D341Med (cell line): ENCODE measurements at regions not wholly inside any gene's neighbourhood (a gene's known extent, or its start where the extent isn't known, plus 50 kb on each side); places are given as distances from the start of the nearest gene placed in this dataset.

Experiments
- DNase-seq: peaks from one replicate; pipeline ENCODE4 v3.0.0; 2012; ENCODE audit warnings: low spot score

- DNase-seq, result no peak
Measured at GRCh38 chr17:12386225-12386624, 279.5 kb upstream of the MYOCD start.

GRCh38 chr17:12388226-12388625, 277.5 kb upstream of the MYOCD start:
- no peak for DNase-seq

GRCh38 chr17:12389421-12389820, 276.3 kb upstream of the MYOCD start:
- no peak for DNase-seq

GRCh38 chr17:12390631-12391030, 275.1 kb upstream of the MYOCD start:
- no peak for DNase-seq

- no peak for DNase-seq
Measured at GRCh38 chr17:12391468-12391867, 274.2 kb upstream of the MYOCD start.

- DNase-seq, result peak; percentile 37
Measured at GRCh38 chr17:12395733-12396354, 269.8 kb upstream of the MYOCD start.

GRCh38 chr17:12398441-12399051, 267.1 kb upstream of the MYOCD start:
- no peak for DNase-seq

- DNase-seq, result no peak
Measured at GRCh38 chr17:12402963-12403622, 262.6 kb upstream of the MYOCD start.

- DNase-seq, result no peak
Measured at GRCh38 chr17:12403881-12404398, 261.8 kb upstream of the MYOCD start.

GRCh38 chr17:12406623-12407215, 259.0 kb upstream of the MYOCD start:
- DNase-seq, result no peak

- no peak for DNase-seq
Measured at GRCh38 chr17:12407495-12408252, 258.0 kb upstream of the MYOCD start.

- no peak for DNase-seq
Measured at GRCh38 chr17:12409082-12409481, 256.6 kb upstream of the MYOCD start.

- no peak for DNase-seq
Measured at GRCh38 chr17:12410717-12411116, 255.0 kb upstream of the MYOCD start.

GRCh38 chr17:12415031-12415430, 250.7 kb upstream of the MYOCD start:
- DNase-seq, result no peak

GRCh38 chr17:12421077-12421476, 244.6 kb upstream of the MYOCD start:
- no peak for DNase-seq

- peak; percentile 53 for DNase-seq
Measured at GRCh38 chr17:12421646-12422306, 243.9 kb upstream of the MYOCD start.

- DNase-seq, result peak; percentile 62
Measured at GRCh38 chr17:12422651-12423050, 243.0 kb upstream of the MYOCD start.

- DNase-seq, result no peak
Measured at GRCh38 chr17:12423337-12423736, 242.4 kb upstream of the MYOCD start.

- DNase-seq, result no peak
Measured at GRCh38 chr17:12429116-12429515, 236.6 kb upstream of the MYOCD start.

GRCh38 chr17:12431188-12431587, 234.5 kb upstream of the MYOCD start:
- no peak for DNase-seq

GRCh38 chr17:12438212-12438611, 227.5 kb upstream of the MYOCD start:
- DNase-seq, result no peak
